HG02852 (cell line): ENCODE measurements at regions not wholly inside any gene's neighbourhood (a gene's known extent, or its start where the extent isn't known, plus 50 kb on each side); places are given as distances from the start of the nearest gene placed in this dataset.

Experiments
- ATAC-seq: cut with Tn5 transposase; IDR thresholded peaks from one replicate; pipeline ENCODE4 v1.9.1; 2021; ENCODE audit warnings: mild to moderate bottlenecking, moderate library complexity; ENCODE audit not compliant: unreplicated experiment

DNA sequence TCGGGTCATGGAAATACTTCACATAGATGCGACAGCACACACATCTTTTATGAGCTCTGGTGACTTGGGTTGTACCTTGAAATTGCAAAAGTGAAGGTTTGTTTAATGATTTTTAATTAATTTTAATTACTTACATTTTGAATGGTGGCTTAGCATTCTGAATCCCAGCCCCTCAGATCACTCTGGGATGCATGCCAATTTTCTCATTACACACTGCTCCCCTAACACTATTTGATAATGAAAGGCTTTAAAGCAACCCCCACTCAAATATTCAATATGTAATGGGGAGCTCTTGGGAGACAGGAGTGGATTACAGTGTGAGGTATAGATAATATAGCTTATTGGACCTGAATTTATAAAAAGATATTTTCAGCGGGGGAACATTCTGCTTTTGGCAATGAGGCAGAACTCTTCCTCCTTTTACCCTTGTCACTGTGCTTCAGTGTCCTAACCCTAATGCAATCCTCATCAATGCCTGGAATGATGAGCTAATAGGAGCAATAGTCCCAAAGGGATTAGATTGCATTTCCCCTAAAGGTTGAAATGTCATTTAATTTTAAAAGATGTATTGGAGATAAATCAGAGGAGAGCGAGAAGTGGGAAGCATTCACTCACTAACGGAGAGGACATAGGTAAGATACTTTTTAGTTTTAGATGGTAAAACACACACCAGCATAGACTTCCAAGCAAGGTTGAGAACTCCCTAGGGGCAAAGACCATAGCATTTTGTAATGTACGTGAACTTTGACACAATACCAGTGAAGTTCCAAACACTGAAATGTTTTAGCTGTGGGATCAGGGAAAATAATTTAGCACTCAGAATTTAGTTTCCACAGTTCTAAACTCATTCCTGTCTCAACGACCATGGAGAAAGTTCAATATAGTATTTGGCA is 384.1 kb upstream of the PLXNA2 start:
- ATAC-seq, result no peak

DNA sequence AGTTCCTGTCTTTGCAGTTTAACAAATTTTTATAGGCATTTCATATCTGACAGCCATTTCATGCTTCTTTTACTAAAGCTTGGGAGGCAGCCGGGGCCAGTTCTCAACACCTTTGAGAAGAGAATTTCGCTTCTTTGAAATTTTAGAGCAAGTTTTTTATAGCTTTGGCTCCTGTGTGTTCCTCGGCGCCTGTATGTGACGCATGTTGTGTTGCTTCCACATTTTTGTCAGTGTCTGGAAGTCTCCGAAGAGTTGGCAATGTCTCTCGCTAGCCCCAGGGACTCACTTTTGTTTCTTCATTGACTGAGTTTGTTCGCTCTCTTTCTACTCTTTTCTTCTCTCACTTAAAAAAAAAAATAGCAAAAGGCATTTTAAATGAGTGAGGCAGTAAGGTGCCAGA is 386.9 kb upstream of the PLXNA2 start:
- ATAC-seq, result no peak

DNA sequence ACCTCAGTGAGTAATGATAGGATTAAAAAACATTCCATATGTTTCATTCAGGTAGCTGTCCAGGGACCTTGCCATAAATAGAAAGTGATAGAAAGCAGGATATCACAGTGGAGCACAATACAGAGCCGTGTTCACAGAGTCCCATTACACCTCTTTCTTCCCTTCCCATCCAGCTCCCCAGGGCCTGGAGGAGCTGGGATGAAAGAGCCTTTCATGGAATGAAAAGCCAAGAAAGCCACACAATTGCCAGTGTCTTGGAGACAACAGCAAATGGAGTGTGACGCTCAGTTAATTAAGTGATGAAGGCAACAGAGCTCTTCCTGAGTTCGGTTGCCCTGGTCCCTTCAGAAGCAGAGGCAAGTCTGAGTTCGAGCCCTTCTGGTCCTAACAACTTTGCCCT is 387.3 kb upstream of the PLXNA2 start:
- ATAC-seq, result no peak

DNA sequence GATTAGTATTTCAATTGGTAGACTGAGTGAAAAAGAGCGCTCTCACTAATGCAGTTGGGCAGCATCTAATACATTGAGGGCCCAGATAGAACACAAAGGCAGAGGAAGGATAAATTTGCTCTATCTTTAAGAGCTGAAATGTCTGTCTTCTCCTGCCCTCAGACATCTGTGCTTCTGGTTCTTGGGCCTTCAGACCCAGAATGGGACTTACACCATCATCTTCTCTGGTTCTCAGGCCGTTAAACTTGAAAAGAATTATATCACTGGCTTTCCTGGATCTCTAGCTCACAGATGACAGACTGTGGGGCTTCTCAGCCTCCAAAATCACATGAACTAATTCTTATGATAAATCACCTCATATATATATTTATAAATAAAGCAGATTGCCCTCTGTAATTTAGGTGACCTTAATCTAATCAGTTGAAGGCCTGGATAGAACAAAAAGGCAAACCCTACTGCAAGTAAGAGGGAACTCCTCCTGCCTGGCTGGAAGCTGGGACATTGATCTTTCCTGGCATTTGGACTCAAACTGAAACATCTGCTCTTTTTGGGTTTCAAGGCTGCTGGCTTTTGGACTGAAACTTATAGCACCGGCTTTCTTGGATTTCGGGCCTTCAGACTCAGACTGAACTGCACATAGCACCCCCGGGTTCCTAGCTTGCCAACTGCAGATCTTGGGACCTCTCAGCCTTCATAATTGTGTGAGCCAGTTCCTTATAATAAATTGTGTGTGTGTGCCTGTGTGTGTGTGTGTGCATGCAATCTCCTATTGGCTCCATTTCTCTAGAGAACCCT is 390.4 kb upstream of the PLXNA2 start:
- ATAC-seq, result no peak

DNA sequence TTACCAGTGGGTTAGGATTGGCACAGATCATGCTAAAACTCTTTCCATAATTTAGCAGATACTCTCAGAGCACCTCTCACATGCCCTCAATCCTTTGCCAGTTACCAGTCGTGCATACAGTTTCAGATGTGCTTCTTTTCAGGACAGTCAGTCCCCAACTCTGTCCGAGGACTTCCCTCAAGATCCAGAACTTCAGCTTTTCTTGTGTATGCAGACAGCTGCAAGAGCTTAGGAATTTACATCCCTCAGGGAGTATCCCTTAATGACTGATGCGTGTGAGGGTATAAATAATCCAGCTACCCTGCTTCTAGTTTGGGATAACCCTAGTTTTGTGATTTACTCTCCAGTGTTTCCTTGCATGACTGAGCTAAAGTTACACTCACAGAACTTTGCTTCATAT is 393.0 kb upstream of the PLXNA2 start:
- no peak for ATAC-seq

DNA sequence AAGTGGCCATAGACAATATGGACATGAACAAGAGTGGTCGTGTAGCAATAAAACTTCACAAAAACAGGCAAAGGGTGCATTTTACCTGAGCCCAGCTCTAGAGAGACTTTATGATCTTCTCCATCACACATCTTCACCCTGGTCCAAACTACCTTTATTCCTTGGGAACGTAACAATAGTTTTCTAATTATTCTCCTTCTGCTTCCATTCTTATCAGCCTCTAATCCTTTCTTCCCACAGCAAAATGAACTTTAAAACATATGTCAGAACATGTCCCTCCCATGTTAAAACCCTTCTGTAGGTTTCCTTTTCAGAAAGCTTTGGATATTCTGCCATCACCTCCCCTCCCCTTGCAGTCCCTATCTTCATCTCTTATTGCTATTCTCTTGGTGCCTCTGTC is 395.2 kb upstream of the PLXNA2 start:
- ATAC-seq, result no peak

DNA sequence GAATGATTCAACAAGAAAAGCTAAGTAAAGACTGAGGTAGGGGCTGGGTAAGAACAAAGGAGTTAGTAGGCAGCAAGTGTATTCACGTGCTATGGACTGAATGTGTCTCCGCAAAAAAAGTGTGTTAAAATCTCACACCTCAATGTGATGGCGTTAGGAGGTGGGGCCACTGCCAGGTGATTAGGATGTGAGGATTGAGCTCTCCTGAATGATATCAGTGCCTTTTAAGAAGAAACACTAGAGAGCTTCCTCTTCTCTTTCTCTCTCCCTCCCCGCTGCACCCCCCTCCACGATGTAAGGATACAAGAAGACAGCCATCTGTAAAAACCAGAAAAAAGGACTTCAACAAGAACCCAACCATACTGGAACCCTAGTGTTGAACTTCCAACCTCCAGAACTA is 396.1 kb upstream of the PLXNA2 start:
- ATAC-seq, result no peak

DNA sequence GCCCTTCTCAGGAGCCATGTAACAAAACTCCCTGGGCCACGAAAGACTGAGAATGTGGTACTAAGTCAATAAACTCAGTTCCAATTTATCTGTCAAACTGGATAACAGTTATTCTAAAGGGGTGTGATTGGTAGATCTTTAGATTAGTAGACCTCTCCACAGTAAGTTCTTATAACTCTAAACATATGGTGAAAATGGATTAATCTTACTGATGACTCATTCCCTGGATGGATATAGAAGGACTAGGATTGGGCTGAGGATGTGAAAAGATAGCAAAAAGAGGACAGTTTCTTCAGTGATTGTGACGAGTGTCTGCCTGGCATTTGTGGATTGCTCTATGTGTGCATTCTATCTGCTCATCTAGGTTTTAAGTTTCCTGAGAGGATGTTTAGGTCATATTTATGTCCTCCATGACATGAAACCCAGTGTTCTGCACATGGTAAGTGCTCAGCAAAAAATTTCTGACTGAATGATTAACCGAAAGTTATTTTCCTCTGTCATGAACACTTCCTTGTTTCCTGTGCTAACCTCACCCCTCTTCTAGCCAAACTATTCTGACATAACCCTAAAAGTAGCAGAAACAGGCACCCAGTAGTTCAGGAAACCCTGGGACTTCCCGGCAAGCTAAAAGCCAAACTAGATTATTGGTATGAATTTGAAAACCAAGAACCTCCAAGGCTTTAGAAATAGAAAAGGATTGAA is 397.5 kb upstream of the PLXNA2 start:
- peak; percentile 64 for ATAC-seq

DNA sequence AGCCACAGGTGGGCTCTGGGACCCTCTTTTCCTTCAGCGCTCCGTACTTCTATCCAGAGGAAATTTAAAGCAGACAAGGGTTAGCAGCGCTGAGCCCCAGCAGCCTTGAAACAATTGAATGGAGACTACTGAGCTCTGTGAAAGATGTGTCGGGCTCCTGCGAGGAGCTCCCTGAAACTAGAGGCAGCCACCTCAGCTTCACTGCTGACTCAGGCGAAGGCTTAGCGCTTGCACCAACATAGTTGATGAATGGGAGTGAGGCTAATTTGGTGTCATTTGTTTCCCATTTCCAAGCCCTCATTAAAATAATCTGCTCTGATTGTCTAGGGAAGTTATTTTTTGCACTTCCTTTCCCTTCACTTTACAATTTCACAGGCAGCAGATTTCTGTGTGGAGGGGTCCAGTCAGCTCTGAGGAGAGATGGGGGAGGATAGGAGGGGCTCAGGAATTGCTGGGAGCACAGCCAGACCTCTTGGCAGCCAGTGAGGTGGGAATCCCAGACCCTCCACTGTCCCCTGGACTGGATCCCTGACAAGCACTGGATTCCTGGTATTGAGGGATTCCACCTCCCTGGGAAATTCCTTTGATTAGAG is 398.9 kb upstream of the PLXNA2 start:
- no peak for ATAC-seq

DNA sequence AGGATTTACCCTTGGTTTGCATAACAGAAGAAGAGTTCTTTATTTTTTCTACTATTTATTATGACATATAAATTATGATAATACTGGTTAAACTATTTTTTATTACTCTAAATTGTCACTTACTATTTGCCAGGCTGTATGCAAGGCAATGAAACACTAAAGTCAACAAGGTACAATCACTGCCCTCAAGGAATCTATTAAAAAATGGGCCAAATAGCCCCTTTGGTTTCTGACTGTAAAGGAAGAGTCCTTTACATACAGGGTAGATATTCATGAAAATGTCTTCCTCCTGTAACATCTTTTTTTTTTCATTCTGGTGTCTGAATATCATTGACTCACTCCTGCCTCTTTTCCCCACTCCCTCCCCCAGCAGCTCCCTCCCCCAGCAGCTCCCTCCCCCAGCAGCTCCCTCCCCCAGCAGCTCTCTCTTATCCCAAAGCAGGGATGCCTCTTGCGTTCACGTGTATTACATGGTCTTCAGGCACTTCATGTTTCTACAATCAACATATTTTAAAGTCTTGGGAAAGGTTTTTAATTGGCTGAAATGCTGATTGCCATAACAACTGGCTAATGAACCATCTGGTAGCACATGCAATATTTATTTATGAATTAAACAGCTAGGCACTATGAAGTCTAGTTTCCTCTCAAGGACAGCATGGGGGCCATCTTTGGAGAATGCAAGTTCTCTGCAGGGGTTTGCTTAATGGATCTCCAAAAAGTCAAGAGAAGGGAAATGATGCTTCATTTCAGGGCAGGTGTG is 400.4 kb upstream of the PLXNA2 start:
- ATAC-seq, result no peak

DNA sequence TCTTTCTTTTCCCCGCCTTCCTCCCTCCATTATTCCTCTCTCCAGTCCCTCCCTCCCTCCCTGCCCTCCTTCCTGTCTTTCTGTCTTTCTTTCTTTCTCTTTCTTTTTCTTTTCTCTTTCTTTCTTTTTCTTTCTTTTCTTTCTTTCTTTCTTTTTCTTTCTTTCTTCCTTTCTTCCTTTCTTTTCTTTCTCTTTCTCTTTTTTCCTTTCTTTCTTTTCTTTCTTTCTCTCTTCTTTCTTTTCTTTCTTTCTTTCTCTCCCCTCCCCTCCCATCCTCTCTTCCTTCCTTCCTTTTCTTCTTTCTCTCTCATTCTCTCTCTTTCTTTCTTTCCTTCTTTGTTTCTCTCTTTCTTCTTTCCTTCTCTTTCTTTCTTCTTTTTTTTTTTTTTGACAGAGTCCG is 402.2 kb upstream of the PLXNA2 start:
- ATAC-seq, result no peak

DNA sequence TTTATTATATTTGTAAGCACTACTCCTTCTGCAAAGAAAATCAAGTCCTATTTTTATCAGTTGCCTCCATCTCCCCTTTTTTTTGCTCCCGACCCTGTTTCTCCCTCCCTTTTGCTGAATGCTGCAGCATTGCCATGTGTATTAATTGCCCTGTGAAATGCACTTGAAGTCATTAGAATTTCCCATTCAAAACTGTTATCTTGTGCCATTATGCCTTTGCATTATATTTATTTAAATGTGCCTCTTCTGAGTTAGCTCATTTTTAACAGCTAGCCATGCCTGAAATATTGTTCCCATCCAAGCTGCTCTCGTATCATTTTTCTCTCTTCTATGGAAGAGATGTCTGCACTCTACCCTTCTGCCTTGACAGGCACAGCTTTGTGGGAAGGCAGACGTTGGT is 404.0 kb upstream of the PLXNA2 start:
- ATAC-seq, result no peak

DNA sequence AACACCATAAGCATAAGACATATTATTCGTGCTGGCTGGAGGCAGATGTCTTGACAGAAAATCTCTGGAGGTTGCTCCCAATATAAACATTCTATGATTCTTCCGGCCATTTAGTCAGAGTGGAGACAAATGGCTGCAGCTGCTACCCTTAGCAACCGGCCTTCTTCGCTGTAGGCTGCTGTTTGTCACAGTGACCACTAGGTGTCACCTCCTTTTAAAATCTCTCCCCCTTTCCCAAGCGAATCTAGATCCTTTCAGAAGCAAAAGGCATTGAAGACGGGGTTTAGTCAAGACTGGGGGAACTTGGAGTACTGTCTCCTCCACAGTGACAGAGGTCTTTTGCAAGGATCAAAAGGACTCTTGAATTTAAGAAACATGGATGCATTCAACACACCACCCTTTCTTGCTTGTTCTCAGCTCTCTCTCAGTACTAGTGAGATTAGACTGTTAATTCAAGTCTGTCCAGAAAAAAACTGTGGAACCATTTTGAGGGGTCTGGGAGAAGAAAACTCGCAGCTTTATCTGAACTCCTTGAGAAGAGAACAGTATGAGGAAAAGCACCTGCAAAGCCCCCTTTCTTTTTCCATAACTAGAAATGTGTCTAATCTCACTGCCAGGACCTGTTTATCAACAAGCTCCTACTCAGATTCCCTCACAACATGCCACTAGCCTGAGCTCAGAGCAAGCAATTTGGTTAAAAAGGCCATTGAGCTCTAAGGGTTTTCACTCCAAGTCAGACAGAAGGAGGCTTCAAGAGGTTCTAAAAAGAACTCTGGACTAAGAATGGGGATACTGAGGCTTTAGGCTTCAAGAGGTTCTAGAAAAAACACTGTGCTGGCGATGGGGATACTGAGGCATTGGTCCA is 408.3 kb upstream of the PLXNA2 start:
- ATAC-seq, result peak; percentile 92

DNA sequence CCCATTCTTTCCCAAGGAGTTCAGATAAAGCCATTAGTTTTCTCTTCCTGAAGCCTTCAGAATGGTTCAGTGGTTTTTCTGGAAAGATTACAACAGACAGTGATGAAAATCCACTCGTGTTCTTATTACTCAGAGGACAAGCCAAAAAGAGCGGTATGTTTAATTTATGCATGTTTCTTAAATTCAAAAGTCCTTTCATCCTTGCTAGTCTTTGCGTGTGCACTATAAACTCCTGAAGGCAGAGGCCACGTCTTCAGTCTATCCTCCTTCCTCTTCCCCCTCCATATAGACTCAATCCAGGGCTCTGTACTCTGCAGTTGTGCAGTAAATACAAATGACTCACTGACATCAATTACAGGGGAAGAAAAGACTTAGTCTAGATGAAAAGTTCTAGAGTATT is 409.2 kb upstream of the PLXNA2 start:
- no peak for ATAC-seq

DNA sequence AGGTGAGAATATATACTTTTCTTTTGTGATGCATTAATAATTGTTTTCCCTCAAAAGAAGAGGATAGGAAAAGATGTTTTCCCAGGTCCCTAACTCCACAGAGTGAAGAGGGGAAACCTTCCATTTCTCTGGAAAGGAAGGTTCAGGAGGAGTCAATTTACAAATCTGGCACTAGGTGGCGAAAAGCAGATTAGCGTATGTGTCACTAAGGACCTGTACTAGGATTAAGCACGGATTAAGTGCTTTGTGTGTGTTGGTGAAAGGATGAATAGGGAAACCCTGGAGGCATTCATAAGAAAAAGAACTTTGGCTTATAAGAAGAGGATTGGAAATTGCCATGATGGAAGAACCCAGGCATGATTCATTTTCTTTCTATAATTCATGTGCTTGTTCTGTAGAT is 410.1 kb upstream of the PLXNA2 start:
- no peak for ATAC-seq

DNA sequence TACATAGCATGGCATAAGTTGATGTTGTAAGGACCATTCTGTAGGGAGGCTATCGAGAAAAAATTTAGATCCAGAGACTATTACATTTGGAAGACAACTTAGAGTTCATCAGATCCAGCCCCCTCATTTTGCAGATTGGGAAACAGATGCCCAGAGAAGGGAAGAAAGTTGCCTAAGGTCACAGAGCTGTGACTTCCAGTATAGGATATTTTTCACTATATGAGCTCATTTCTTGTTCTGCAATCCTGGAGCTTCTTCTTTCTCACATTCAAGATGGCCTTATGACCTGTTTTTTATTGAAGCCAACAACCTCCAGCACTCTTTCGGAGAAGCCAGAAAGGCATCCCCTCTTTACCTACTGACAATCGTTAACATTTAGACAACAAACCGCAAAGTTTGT is 421.8 kb upstream of the PLXNA2 start:
- ATAC-seq, result no peak

DNA sequence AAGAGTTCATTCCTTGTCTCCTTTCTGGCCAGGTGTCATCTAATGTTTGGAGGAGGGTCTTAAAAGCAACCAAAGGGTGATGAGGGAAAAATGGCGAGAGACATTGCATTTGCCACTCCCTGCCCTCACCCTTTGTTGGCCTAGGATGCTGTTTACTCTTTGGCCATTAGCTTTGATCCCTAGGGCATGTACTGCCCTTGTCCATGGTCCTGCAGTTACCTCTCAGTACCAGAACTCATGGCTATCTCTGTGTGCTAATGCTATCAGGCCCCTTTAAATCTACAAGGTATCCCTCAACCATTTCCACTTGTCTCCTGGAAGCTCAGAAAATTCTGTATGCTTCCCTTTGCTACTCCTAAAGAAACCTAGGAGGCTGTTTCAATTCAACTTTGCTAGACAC is 424.8 kb upstream of the PLXNA2 start:
- no peak for ATAC-seq

DNA sequence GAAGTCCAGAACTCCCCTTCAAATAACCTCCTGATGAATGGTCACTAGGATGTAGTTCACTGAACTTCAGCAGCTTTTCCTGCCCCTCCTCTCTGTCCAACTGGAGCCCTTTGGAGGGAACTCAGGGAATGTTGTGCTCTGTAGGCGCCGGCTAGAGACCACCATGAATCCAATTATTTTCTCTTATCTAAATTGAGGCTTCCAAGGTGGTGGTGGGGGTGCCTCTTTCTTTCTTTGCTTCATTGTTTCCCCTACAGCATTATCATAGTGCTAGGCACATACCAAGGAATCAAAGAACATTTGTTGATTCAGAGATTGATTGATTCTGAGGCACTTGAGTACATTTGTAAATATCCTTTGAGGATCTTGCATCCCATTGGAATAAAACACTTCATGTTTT is 426.6 kb upstream of the PLXNA2 start:
- no peak for ATAC-seq

DNA sequence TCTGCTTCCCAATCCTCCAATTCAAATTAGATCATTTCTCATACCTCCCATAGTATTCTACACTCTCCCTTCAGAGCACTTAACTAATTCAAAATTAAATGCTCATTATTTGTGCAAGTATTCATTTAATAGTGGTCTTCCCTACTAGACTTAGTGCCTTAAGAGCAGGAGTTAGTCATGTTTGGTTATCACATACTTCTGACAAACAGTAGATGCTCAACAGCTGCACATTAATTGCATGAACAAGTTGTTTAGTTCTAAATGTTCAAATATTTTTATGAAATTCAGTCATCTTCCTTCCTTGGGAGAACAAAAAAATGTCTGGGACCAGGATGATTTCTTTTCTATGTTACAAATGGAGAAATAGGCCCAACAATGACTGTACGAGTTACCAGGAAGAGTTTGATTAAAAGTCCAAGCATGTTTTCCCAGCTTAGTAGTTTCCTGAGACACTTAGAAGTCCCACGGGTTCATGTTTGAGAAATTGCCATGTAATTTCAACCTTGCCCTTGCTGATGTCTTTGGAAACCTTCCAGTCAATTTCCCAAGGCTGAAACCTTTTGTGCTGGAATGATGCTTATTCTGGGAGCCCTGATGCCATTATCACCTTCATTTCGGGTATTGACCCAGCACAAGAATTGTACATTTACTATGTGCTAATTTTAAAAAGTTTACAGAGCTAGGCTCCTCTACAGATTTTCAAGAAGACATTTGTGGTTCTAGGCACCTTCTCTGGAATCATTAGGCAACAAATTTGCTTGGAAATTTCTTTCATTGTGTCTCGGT is 437.9 kb upstream of the PLXNA2 start:
- ATAC-seq, result no peak
